Esophagus muscularis mucosa (tissue), 4 donors: ENCODE measurements at regions not wholly inside any gene's neighbourhood (a gene's known extent, or its start where the extent isn't known, plus 50 kb on each side); places are given as distances from the start of the nearest gene placed in this dataset.

Experiments
- DNase-seq: peaks from one replicate; pipeline ENCODE4 v3.0.0-alpha.2; 2017; ENCODE audit errors: extremely low spot score
- H3K27ac ChIP-seq, 4 donors: fragments of 200-600 bp; sonication (generic); replicated peaks in 1 of 4; 1 replicate in 3 of 4; 2 replicates in 1 of 4; pipeline ENCODE4 v1.5.1; 2016 to 2019; ENCODE audit warnings: mild to moderate bottlenecking in 1 of 4
- H3K27me3 ChIP-seq, 4 donors: fragments of 200-600 bp; sonication (generic); one replicate each; pipeline versions ENCODE4 v1.5.1 to v1.6.0; 2016 to 2019
- H3K36me3 ChIP-seq, 4 donors: fragments of 200-600 bp; sonication (generic); one replicate each; pipeline ENCODE4 v1.5.1; 2016 to 2019
- H3K4me1 ChIP-seq, 4 donors: fragments of 200-600 bp; sonication (generic); one replicate each; pipeline ENCODE4 v1.5.1; 2016 to 2019
- H3K4me3 ChIP-seq, 4 donors: fragments of 200-600 bp; sonication (generic); 1 replicate in 2 of 4; 2 replicates in 2 of 4; pipeline ENCODE4 v1.5.1; 2016 to 2019; ENCODE audit warnings: mild to moderate bottlenecking in 4 of 4, moderate library complexity in 1 of 4
- H3K9me3 ChIP-seq, 4 donors: fragments of 200-600 bp; sonication (generic); 1 replicate in 3 of 4; 2 replicates in 1 of 4; pipeline ENCODE4 v1.5.1; 2016 to 2019
- EP300 ChIP-seq: sonication (generic); formaldehyde crosslinking; IDR thresholded peaks from one replicate; pipeline ENCODE4 v1.6.1; 2017; ENCODE audit warnings: antibody characterized with exemption
- POLR2A ChIP-seq: fragments of 450-650 bp; IDR thresholded peaks from one replicate; pipeline ENCODE4 v1.6.1; 2017; ENCODE audit warnings: antibody characterized with exemption, moderate library complexity, mild to moderate bottlenecking, low read depth
- POLR2AphosphoS5 ChIP-seq, 2 donors: sonication (generic); formaldehyde crosslinking; IDR thresholded peaks; one replicate each; pipeline ENCODE4 v1.6.1; 2017; ENCODE audit warnings: antibody characterized with exemption in 2 of 2
- WGBS: methylation state at CpG from one replicate; pipeline ENCODE4 v1.1.5; 2018; 5-methylcytosine and 5-hydroxymethylcytosine counted together
- intact Hi-C: fragments of 100-400 bp; cut with DNase I; formaldehyde crosslinking; loops from one replicate; pipeline ENCODE4 v1.15.1; 2023
- TF ChIP-seq, protein P1 (sequence below), 3 experiments: fragments of 200-600 bp in 2 of 3; fragments of 450-650 bp in 1 of 3; sonication (generic) in 2 of 3; IDR thresholded peaks; one replicate each; pipeline ENCODE4 v1.5.1; 2017 to 2019; ENCODE audit warnings: antibody characterized with exemption in 3 of 3, mild to moderate bottlenecking in 2 of 3, moderate library complexity in 1 of 3

GRCh38 chr6:2360126-2360525 is 114.7 kb upstream of the GMDS start:
- intact Hi-C loops, result no loop called here
- 100% methylated on average over 4 of the region's 5 CpGs for WGBS
- Histone ChIP-seq H3K4me3 (no peak overlapping the region), H3K9me3 (no peaks in the 10 kb centered on the region), H3K27ac (no peak overlapping the region), H3K27me3 (no peaks in the 10 kb centered on the region), H3K36me3 (peaks cover 0 to 3% (median 0%) of the 10 kb centered on the region in 4 donors), H3K4me1 (no peaks in the 10 kb centered on the region)
- TF ChIP-seq EP300 (no peak), POLR2A (no peak), POLR2AphosphoS5 (IDR thresholded peaks at IDR 0.05) (no peak)
- TF ChIP-seq, protein P1, sequence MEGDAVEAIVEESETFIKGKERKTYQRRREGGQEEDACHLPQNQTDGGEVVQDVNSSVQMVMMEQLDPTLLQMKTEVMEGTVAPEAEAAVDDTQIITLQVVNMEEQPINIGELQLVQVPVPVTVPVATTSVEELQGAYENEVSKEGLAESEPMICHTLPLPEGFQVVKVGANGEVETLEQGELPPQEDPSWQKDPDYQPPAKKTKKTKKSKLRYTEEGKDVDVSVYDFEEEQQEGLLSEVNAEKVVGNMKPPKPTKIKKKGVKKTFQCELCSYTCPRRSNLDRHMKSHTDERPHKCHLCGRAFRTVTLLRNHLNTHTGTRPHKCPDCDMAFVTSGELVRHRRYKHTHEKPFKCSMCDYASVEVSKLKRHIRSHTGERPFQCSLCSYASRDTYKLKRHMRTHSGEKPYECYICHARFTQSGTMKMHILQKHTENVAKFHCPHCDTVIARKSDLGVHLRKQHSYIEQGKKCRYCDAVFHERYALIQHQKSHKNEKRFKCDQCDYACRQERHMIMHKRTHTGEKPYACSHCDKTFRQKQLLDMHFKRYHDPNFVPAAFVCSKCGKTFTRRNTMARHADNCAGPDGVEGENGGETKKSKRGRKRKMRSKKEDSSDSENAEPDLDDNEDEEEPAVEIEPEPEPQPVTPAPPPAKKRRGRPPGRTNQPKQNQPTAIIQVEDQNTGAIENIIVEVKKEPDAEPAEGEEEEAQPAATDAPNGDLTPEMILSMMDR (IDR thresholded peaks at IDR 0.05), result no peak
- DNase-seq, result no peak

DNA sequence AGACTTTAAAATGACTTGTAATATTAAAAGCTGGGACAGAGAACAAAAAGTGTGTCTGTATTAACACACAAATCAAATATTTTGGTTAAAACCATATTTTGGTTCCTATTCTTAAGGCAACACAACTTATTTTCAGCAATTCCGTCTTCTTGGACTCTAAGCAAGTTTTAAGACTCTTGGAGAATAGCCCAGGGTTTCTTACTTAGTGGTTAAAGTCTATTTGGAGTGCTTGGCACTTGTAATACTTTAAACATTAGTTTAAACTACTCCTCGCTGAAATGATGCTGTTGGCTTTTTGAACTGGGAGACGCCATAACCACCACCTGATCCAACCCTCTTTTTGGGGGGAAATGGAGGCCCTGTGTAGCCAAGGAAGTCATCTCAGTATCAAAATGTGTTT is 109.7 kb upstream of the GMDS start:
- Histone ChIP-seq H3K27ac (no peak overlapping the region), H3K27me3 (no peaks in the 10 kb centered on the region), H3K36me3 (no peaks in the 10 kb centered on the region), H3K4me1 (peaks cover 6 to 15% (median 10%) of the 10 kb centered on the region in 4 donors), H3K4me3 (no peak overlapping the region), H3K9me3 (no peaks in the 10 kb centered on the region)
- TF ChIP-seq POLR2A, result no peak
- TF ChIP-seq POLR2AphosphoS5 (IDR thresholded peaks at IDR 0.05), result no peak
- TF ChIP-seq, protein P1 (IDR thresholded peaks at IDR 0.05), result no peak
- no peak for TF ChIP-seq EP300
- intact Hi-C loops, result loop anchor here (10.0 kb wide), 1 partner anchor 280 kb away; no protein-coding TSS in a partner anchor
- 46% methylated on average over 3 of the region's 3 CpGs for WGBS
- DNase-seq, result no peak

DNA sequence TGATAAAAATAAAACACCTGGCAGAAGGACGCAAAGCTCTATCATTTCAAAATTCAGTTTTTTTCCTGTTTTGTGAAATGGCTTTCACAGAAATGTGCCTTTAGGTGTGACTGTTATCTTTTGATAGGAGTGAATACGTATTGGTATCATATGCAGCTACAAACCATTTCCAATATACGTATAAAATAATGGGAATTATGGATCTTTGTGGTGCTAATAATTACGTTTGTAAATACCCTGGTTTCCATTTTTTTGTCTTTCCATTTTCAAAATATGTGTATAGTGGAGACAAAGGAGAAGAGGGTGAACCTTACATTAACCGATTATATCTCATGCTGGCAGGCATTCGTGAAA is 108.7 kb upstream of the GMDS start:
- WGBS, result 55% methylated on average over 6 of the region's 6 CpGs
- no peak for TF ChIP-seq POLR2A
- TF ChIP-seq, protein P1 (IDR thresholded peaks at IDR 0.05), result no peak
- TF ChIP-seq EP300, result no peak
- no peak for TF ChIP-seq POLR2AphosphoS5 (IDR thresholded peaks at IDR 0.05)

GRCh38 chr6:2353412-2354137 is 108.2 kb upstream of the GMDS start:
- intact Hi-C loops, result loop anchor here (5.0 to 10.0 kb wide), 2 partner anchors 281 to 751 kb away; no protein-coding TSS in a partner anchor
- H3K27me3 ChIP-seq, result no peaks in the 10 kb centered on the region
- no peak overlapping the region for H3K4me3 ChIP-seq
- H3K4me1 ChIP-seq, result peaks cover 6 to 15% (median 10%) of the 10 kb centered on the region in 4 donors
- TF ChIP-seq, protein P1 (IDR thresholded peaks at IDR 0.05), result peak; percentile 78 to 81 (median 80)
- TF ChIP-seq POLR2AphosphoS5 (IDR thresholded peaks at IDR 0.05), result no peak
- H3K36me3 ChIP-seq, result no peaks in the 10 kb centered on the region
- no peaks in the 10 kb centered on the region for H3K9me3 ChIP-seq
- no peak for DNase-seq
- 38% methylated on average over 10 of the region's 10 CpGs for WGBS
- peak overlapping the region in 2 of 4 donors; percentile 1 to 12 for H3K27ac ChIP-seq

More for the DNA sequence above, 108.7 kb upstream of the GMDS start:
- H3K4me1 ChIP-seq, result peaks cover 6 to 15% (median 10%) of the 10 kb centered on the region in 4 donors
- H3K27me3 ChIP-seq, result no peaks in the 10 kb centered on the region
- no peaks in the 10 kb centered on the region for H3K9me3 ChIP-seq
- DNase-seq, result no peak
- H3K27ac ChIP-seq, result no peak overlapping the region
- H3K36me3 ChIP-seq, result no peaks in the 10 kb centered on the region
- H3K4me3 ChIP-seq, result no peak overlapping the region
- intact Hi-C loops, result loop anchor here (5.0 to 10.0 kb wide), 2 partner anchors 281 to 752 kb away; no protein-coding TSS in a partner anchor
